ENCODE measurements at regions not wholly inside any gene's neighbourhood (a gene's known extent, or its start where the extent isn't known, plus 50 kb on each side); places are given as distances from the start of the nearest gene placed in this dataset.

GRCh38 chr9:130755377-130756007 lies 61.9 kb downstream of the EXOSC2 start:
- TF ChIP-seq POLR2A (IDR thresholded peaks at IDR 0.05), result no peak
- TF ChIP-seq, protein P1, sequence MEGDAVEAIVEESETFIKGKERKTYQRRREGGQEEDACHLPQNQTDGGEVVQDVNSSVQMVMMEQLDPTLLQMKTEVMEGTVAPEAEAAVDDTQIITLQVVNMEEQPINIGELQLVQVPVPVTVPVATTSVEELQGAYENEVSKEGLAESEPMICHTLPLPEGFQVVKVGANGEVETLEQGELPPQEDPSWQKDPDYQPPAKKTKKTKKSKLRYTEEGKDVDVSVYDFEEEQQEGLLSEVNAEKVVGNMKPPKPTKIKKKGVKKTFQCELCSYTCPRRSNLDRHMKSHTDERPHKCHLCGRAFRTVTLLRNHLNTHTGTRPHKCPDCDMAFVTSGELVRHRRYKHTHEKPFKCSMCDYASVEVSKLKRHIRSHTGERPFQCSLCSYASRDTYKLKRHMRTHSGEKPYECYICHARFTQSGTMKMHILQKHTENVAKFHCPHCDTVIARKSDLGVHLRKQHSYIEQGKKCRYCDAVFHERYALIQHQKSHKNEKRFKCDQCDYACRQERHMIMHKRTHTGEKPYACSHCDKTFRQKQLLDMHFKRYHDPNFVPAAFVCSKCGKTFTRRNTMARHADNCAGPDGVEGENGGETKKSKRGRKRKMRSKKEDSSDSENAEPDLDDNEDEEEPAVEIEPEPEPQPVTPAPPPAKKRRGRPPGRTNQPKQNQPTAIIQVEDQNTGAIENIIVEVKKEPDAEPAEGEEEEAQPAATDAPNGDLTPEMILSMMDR (IDR thresholded peaks at IDR 0.05), result no peak
- 60 to 61% methylated on average over 10 of the region's 10 CpGs for WGBS, 2 donors
- DNase-seq (ENCODE audit: low spot score in 2 of 2), result no peak
- H3K4me3 ChIP-seq (ENCODE audit: low read depth, poor library complexity, severe bottlenecking), result no peak overlapping the region
- intact Hi-C loops (cut with DNase I; ENCODE audit: low total_unique reads), result no loop called here

GRCh38 chr9:130756037-130756436 lies 62.5 kb downstream of the EXOSC2 start:
- 30 to 45% methylated on average over 2 of the region's 2 CpGs for WGBS, 2 donors
- DNase-seq (ENCODE audit: low spot score in 2 of 2), result no peak
- TF ChIP-seq, protein P1 (IDR thresholded peaks at IDR 0.05), result no peak
- no peak for TF ChIP-seq POLR2A (IDR thresholded peaks at IDR 0.05)
- intact Hi-C loops (cut with DNase I; ENCODE audit: low total_unique reads), result no loop called here
- H3K4me3 ChIP-seq (ENCODE audit: low read depth, poor library complexity, severe bottlenecking), result no peak overlapping the region

DNA sequence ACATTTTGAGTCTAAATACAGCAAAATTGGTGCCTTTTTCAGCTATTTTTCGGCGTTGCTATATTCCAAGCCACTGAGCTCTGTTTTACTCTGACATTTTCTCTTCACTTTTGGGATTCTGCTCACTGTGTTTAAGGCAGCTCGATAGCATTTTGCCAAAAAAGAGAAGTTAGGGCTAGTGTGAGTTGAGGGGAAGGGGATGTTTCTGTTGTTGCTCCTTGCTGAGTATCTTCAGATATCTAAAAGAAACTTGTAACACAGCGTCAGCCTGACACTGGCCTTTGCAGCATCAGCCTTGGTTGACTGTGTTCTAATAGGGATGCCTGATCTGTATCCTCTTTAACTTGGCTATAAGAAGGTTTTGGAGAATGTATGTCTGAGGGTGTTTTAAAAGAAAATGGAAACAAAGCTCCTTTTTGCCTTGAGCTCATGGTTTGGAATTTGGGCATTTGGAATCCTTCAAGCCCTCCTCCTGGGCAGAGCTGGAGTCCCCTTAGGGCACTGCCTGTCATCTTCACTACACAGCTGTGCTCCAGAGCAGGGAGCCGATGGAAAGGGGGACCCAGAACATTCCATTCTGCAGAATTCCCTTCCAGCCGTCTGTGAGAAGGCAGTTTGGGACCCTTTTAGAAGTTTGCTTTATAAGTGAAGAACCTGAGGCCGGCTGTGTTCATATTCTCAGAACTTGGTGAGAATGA lies 63.0 kb downstream of the EXOSC2 start:
- no peak for DNase-seq (ENCODE audit: low spot score in 2 of 2)
- intact Hi-C loops (cut with DNase I; ENCODE audit: low total_unique reads), result no loop called here
- no peak overlapping the region for H3K4me3 ChIP-seq (ENCODE audit: low read depth, poor library complexity, severe bottlenecking)
- WGBS, 2 donors, result 73% methylated on average over 7 of the region's 7 CpGs
- TF ChIP-seq POLR2A (IDR thresholded peaks at IDR 0.05), result no peak
- TF ChIP-seq, protein P1 (IDR thresholded peaks at IDR 0.05), result no peak

DNA sequence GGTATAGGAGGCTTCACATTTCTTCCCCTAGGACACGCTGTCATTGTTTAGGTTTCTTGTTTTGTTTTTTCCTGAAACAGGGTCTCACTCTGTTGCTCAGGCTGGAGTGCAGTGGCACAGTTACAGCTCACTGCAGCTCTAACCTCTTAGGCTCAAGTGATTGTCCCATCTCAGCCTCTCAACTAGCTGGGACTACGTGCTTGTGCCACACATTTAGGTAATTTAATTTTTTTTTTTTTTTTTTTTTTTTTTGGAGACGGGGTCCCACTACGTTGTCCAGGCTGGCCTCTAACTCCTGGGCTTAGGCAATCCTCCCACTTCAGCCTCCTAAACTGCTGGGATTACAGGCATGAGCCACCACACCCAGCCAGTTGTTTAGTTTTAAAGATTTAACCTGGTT lies 66.2 kb downstream of the EXOSC2 start:
- no peak for TF ChIP-seq POLR2A (IDR thresholded peaks at IDR 0.05)
- TF ChIP-seq, protein P1 (IDR thresholded peaks at IDR 0.05), result no peak
- no peak for DNase-seq (ENCODE audit: low spot score in 2 of 2)
- WGBS, 2 donors, result 79 to 82% methylated on average over 4 of the region's 4 CpGs
- intact Hi-C loops (cut with DNase I; ENCODE audit: low total_unique reads), result loop anchor here (10.0 kb wide), 1 partner anchor 105 kb away; no protein-coding TSS in a partner anchor
- H3K4me3 ChIP-seq (ENCODE audit: low read depth, poor library complexity, severe bottlenecking), result no peak overlapping the region

GRCh38 chr9:130763331-130764171 lies 70.0 kb downstream of the EXOSC2 start:
- 84 to 91% methylated on average over 12 of the region's 12 CpGs for WGBS, 2 donors
- TF ChIP-seq, protein P1 (IDR thresholded peaks at IDR 0.05), result no peak
- TF ChIP-seq POLR2A (IDR thresholded peaks at IDR 0.05), result no peak
- DNase-seq (ENCODE audit: low spot score in 2 of 2), result peak in 1 of 2 donors; percentile 54
- no peak overlapping the region for H3K4me3 ChIP-seq (ENCODE audit: low read depth, poor library complexity, severe bottlenecking)
- intact Hi-C loops (cut with DNase I; ENCODE audit: low total_unique reads), result loop anchor here (10.0 kb wide), 1 partner anchor 101 kb away; no protein-coding TSS in a partner anchor

Measured in lower leg skin (tissue), 4 donors.